ENCODE measurements at regions not wholly inside any gene's neighbourhood (a gene's known extent, or its start where the extent isn't known, plus 50 kb on each side); places are given as distances from the start of the nearest gene placed in this dataset.
"Not testable (repeated sequence)": the region's sequence is repeated elsewhere in the genome, so short reads cannot be mapped to it uniquely, and the experiment has no call there.

GRCh38 chr5:29547236-29547865, 1646.1 kb upstream of the CDH6 start:
- no peak for DNase-seq

DNA sequence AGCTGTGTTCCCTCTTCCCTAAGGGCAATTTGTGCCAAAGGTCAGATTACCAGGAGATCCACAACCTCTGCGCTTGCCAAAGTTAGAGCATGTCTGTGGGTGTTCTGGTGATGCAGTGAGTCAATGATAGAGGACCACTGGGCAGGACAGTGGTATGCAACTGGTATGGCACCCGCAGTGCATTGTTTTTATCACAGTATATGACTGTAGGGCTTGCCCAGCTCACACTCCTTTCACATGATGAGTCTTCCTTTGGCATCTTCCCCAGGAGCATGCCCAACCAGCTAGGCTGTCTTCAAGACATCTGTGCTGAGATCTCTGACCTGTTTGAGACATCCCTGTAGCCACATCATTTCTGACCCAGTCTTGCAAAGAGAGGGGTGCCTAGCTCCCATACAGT, 1650.0 kb upstream of the CDH6 start:
- DNase-seq, result no peak

DNA sequence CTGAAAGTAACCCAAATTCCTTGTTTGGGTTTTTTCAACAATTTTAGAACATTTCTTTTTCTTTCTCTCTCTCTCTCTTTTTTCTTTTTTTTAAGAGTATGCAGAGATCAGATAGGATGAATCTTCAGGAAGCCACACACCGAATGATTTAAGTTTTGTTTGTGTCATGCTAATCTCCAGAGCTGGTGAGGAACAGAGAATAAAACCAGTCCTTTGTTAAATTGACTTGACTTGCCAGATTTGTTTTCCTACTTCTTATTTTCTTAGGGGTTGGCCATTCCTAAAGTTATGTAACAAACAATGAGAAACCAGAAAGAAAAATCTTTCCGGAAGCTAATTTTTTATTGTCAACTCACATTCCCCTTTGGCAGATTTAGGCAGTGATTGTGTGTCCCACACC, 1669.3 kb upstream of the CDH6 start:
- no peak for DNase-seq

DNA sequence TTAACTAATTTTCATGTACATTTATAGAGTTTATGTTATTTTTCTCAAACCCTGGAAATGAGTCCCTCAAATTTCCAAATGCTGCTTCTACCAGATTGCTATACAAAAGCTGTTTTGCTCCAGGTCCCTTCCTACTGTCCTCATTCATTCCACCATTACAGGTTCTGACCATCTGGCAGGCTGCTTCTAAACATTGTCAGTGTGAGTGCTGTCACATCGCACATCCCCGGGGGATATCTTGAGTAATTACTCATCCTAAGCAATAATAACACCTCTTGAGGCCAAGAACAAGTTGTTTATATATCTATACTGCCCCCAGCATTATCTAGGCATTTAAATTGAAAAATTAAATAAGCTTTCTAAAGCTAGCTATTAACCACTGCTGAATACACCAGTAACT, 1675.3 kb upstream of the CDH6 start:
- no peak for DNase-seq

- DNase-seq, result no peak
Measured at GRCh38 chr5:29516224-29516623, 1677.3 kb upstream of the CDH6 start.

DNA sequence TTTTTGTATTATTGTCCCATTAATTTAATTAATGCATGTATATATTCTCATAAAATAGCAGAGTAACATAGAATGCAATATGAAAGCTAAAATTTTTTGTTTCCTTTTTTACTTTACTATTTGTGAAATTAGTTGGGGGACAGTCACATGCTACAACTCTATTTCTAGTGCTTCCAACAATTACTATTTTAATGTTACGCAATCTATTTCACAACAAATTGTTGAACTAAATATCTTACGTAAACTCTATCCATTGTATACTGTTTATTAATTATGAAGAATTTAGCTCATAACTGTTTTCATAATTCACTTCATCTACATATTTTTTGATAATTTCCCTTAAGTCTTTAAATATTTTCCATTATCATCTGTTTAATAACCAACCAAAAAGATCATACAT, 1685.4 kb upstream of the CDH6 start:
- no peak for DNase-seq

DNA sequence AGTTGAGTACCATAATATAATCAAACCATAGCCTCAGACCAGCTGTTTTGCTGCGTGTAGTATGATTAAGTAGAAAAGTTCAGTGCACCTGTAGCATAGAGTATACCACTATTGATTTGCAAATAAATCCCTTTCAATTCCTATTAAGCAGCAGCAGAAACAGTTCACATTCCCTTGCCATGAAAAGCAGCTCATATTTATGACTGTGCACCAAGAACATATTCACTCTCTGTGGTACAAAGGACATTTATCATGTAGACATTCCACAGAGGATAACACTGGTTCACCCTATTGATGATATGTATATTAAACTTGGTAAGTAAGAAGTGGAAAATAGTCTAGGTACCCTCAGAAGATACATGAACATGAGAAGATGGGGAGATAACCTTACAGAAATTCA, 1689.1 kb upstream of the CDH6 start:
- DNase-seq, result no peak

DNA sequence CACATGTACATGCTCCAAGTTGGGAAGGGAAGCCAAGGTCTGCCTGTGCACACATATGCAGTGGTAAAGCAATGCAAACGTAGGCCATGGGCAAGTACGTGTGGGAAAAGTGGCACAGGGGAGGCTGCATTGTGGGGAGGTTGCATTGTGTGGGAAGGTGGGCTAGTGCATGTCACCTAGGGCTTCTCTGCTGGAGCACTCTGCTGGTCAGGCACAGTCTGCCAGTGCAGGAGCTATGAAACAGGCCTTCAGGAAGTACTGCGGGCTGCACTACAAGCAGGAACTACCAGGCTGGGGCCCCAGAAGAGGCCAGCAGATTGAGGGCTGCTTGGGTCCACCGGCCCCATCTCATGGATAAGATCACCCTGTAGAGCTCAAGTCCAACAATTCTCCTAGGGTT, 1694.6 kb upstream of the CDH6 start:
- DNase-seq, result no peak

DNA sequence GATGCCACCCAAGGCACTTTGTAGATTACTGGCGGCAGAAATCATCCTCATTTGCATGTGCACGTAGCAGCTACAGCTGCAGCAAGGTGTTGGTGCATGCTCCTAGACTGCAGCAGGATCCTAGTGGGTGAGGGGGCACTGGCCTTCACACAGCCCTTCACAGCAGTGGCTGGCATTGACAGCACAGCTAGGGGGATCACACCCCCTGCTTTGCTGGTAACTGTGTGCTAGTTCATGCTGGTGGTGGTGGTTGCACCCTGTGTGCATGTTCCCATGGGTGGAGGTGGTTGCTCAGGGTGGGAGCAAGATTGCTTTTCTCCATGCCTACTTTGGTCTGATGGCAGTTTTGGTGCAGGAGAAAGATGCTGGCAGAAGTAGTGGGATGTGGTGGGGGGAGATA, 1695.1 kb upstream of the CDH6 start:
- no peak for DNase-seq

GRCh38 chr5:29485333-29485732, 1708.2 kb upstream of the CDH6 start:
- no peak for DNase-seq

DNA sequence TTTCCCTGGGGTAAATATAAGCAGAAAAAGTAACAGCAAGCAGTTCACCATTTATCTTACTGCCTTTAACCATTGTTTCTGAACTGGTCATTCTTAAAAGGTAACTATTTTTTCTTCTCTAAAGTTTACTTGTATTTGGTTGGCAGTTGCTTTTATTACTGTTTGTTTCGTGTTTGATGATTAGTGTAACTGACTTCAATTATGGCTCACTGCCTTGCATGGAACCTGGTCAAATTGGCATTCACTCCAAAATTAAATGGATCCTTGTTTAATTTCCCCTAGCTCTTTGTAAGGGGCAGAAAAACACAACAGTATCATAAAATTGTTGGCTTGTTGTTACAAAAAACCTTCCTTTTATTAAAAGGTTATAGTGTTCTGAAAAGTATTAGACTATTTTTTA, 1723.9 kb upstream of the CDH6 start:
- no peak for DNase-seq

DNA sequence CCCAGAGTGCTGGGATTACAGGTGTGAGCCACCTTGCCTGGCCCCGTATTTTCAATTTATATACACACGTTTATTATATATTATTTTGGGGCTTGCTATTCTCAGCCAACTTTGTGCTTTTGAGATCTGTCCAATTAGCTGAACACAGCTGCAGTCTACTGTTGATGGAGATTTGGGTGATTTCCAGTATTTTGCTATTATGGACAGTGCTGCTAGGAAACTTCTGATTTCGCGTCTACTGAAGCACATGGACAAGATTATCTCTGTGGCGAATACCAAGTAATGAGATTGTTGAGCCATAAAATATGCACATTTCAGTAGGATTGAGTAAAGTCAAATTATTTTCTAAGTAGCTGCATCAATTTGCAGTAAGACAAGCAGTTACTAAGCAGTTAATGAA, 1731.2 kb upstream of the CDH6 start:
- DNase-seq, result no peak

DNA sequence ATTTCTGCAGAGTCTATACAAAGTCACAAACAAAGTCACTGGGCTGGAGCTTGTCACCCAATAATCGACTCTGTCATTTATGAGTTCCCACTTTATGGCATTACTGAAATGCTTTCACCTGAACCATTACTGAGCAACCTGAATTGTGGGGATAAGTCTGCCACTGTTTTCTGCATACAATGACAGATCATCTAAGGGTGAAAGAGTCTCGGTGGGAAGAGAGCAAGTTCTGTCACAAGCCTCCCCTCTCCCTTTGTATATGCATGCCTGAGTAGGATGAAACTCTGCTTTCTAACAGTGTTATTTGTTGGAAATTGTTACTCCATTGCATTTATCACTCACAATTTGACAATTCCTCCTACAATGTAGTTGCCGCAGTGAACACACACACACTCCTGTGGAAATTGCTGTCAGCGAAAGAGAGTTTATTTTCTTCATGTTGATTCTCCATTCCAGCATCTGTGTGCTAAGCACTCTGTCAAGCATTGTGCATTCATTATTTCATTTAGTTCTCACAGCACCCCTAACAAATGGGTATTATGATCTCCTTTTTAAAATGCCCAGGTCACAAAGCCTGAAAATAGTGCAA, 1732.4 kb upstream of the CDH6 start:
- no peak for DNase-seq

GRCh38 chr5:29451004-29451403, 1742.5 kb upstream of the CDH6 start:
- DNase-seq, result not testable (repeated sequence)

DNA sequence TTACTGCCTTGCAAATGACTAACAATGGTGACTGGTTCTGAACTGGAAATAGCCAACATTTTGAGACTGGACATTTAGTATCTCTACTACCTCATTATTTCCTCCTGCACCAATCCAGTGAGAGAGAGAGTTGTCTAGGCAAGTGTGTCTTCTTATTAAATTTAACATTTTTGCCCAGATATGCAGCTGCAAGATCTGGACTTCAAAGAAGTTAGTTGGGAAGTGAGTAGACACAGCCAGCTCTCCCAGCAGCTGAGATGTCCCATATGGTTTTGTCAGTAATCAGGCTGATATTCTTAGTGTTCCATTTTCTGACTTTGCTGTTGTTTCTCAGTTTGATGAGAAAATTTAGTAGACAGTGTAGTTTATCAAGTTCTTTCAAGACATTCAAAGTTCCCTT, 1778.8 kb upstream of the CDH6 start:
- no peak for DNase-seq

- DNase-seq, result no peak
Measured at GRCh38 chr5:29412979-29413378, 1780.5 kb upstream of the CDH6 start.

DNA sequence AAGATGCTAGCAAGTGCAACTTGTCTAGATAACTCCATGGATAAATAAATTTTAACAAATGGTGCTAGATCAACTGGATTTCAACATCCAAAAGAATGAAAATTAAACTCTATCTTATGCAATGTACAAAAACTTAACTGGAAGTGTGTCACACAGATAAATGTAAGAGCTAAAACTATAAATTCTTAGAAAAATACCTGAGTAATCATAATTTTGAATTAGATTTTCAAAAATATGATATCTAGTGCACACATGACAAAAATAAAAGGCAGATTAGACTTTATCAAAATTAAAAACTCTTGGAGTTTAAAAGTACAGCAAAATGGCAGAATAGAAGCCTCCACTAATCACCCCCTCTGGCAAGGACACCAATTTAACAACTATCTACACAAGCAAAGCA, 1791.2 kb upstream of the CDH6 start:
- DNase-seq, result no peak

GRCh38 chr5:29389993-29390392, 1803.5 kb upstream of the CDH6 start:
- DNase-seq, result no peak

DNA sequence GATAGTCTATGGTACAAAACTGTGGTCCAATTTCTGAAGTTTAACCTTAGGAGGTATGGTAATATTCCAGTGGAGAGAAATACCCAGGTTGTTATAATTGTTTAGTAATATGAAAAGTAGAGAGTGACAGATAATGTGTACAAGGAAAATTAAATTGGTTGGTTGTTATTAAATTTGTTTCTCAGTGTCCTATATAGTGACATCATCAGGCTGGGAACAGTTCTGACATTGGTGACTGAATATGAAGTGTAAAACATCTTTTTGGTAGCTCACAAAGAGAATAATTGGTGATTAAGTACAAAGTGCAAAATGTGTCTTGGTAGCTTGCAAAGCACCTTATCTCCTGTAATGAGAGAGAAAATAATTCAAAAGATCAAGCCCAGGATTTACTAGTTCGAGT, 1806.1 kb upstream of the CDH6 start:
- no peak for DNase-seq

DNA sequence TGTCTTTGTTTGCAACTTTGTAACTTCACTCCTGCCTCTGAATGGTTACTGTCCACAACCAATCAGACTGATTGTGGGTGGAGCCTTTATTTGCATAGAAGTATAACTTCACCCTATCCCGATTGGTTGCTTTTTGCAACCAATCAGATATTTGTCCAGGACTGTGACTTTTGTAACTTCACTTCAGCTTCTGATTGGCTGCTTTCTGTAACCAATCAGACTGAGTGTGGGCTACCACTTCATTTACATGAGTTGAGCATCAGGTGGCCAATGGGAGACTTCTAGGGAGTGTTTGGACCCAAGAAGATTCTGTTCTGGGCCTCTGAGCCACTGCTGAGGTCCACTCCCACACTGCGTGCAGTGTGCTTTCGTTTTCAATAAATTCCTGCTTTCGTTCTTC, 1810.7 kb upstream of the CDH6 start:
- no peak for DNase-seq

DNA sequence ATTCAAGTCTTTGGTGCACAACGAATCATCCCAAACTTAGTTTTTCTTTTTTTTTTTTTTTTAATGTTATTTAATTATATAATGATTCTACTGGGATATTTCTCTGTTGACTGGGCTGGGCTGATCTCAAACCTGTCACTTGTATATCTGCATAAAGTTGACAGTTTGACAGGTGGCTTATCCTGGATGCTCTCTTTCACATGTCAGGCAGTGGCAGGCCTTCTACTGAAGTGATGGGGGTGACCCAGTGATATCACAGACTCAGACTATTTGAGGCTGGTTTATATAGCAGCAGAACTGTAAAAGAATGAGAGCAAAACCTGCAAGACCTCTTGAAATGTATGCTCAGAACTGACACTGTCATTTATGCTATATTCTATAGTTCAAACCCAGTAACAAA, 1813.5 kb upstream of the CDH6 start:
- DNase-seq, result no peak

DNA sequence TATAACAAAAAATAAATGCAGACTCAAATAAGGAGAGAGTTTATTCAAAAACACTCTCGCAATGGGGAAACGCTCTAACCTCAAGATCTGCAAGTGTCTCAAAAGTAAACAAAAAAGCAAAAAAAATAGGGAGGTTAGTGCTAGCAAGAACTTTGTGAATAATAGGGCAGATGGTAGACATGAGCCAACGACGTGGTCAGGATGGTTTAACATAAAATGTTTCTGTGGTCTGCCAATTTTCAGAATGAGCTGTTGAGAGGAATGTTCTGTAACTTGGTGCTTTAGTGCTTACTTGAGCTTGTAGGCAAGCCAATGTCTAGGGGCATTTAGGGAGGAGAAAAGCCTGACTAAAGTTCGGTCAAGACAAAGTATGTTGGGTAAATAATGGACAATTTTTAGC, 1813.9 kb upstream of the CDH6 start:
- DNase-seq, result no peak

DNA sequence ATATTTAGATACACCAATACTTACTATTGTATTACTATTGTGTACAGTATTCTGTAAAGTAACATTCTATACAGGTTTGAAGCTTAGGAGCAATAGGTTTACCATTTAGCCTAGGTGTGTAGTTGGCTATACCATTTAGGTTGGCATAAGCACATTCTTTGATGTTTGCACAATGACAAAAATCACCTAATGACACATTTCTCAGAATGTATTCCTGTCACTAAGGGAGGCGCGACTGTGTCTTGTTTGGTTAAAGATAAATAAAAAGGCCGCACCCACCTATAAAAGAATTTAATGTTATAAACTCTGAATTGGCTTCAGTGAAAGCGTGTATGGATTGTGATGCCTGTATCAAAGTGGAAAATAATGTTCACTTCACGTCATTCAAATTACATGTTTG, 1815.4 kb upstream of the CDH6 start:
- DNase-seq, result no peak

- no peak for DNase-seq
Measured at GRCh38 chr5:29370248-29370647, 1823.2 kb upstream of the CDH6 start.

- no peak for DNase-seq
Measured at GRCh38 chr5:29367176-29367833, 1826.2 kb upstream of the CDH6 start.

All from MV-4-11 (cell line).